SU-DHL-6 (cell line): ENCODE measurements at regions not wholly inside any gene's neighbourhood (a gene's known extent, or its start where the extent isn't known, plus 50 kb on each side); places are given as distances from the start of the nearest gene placed in this dataset.

Experiments used
- H2AFZ ChIP-seq: fragments of 200-600 bp; sonication (generic); 2 replicates; pipeline ENCODE4 v1.6.1; 2014; ENCODE audit warnings: low read depth, mild to moderate bottlenecking, moderate library complexity, mixed read lengths, antibody characterized with exemption, low read length; ENCODE audit not compliant: severe bottlenecking
- H3F3A ChIP-seq: fragments of 200-600 bp; shearing (Covaris generic); 2 replicates; pipeline ENCODE4 v1.6.0; 2016; ENCODE audit warnings: antibody characterized with exemption, mild to moderate bottlenecking; ENCODE audit not compliant: insufficient read depth
- H3K27ac ChIP-seq: fragments of 200-600 bp; sonication (generic); 2 replicates; pipeline ENCODE4 v1.5.1; 2016; ENCODE audit warnings: low read depth, mild to moderate bottlenecking, low read length, moderate library complexity, mixed read lengths
- H3K27me3 ChIP-seq: fragments of 200-600 bp; sonication (generic), shearing (Covaris generic); 2 replicates; pipeline ENCODE4 v1.6.0; 2014; ENCODE audit warnings: mild to moderate bottlenecking, low read length
- H3K36me3 ChIP-seq: fragments of 200-600 bp; sonication (generic); 2 replicates; pipeline ENCODE4 v1.6.1; 2014; ENCODE audit warnings: mild to moderate bottlenecking, low read length, mixed read lengths
- H3K4me2 ChIP-seq: fragments of 300-600, 200-600 bp; shearing (Covaris generic), sonication (generic); 2 replicates; pipeline ENCODE4 v1.6.0; 2014; ENCODE audit warnings: low read length, low read depth, mild to moderate bottlenecking; ENCODE audit not compliant: poor library complexity, severe bottlenecking
- H3K4me3 ChIP-seq: fragments of 200-600 bp; sonication (generic); 2 replicates; pipeline ENCODE4 v1.5.1; 2014; ENCODE audit warnings: antibody characterized with exemption, low read length, mild to moderate bottlenecking, mixed read lengths; ENCODE audit not compliant: insufficient read depth, poor library complexity, severe bottlenecking
- H3K79me2 ChIP-seq: fragments of 200-600 bp; sonication (generic); 2 replicates; pipeline ENCODE4 v1.6.1; 2014; ENCODE audit warnings: mild to moderate bottlenecking, low read length, moderate library complexity; ENCODE audit not compliant: insufficient read depth
- H3K9ac ChIP-seq: fragments of 200-600 bp; sonication (generic); 2 replicates; pipeline ENCODE4 v1.7.0; 2014; ENCODE audit warnings: mild to moderate bottlenecking, low read length
- H3K9me2 ChIP-seq: fragments of 200-600 bp; sonication (generic); replicated peaks from 2 replicates; pipeline ENCODE4 v1.6.1; 2014; ENCODE audit warnings: low read length; ENCODE audit not compliant: insufficient read depth
- H3K9me3 ChIP-seq: fragments of 200-600 bp; sonication (generic); 2 replicates; pipeline ENCODE4 v1.6.1; 2014; ENCODE audit warnings: low read length, mixed read lengths; ENCODE audit not compliant: insufficient read depth
- H4K20me1 ChIP-seq: fragments of 200-600 bp; sonication (generic); 2 replicates; pipeline ENCODE4 v1.6.1; 2014; ENCODE audit warnings: low read depth, mild to moderate bottlenecking, antibody characterized with exemption, low read length, moderate library complexity, mixed read lengths
- EZH2phosphoT487 ChIP-seq: fragments of 200-600 bp; sonication (generic), shearing (Covaris generic); conservative IDR thresholded peaks from 2 replicates; pipeline ENCODE4 v1.6.1; 2018; ENCODE audit warnings: mild to moderate bottlenecking, antibody characterized with exemption, low read length, moderate library complexity, mixed read lengths
- TF ChIP-seq, protein P1 (sequence below): fragments of 200-600 bp; sonication (generic); IDR thresholded peaks from one replicate; pipeline ENCODE4 v1.5.1; 2017; ENCODE audit warnings: antibody characterized with exemption, mild to moderate bottlenecking, low read length, moderate library complexity; ENCODE audit not compliant: insufficient read depth, poor library complexity, severe bottlenecking

DNA sequence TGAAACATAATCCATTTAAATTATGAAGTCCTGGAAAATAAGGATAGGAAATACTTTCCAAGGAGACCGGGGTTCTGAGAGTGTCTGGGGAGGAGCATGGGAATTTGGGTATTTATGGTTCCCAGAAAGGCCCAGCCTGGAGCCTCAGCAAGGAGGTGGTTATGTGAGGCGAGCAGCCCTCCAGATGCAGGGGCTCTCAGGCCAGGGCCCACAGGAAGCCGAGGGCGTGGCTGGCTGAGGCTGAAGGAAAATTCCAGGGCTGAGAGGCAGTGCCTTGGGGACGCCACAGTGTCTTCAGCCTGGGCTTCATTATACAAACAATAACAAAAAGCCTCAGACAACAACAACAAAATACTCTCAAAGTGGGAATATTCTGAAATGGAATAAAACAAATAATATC is 86.9 kb upstream of the SERPINE2 start:
- Histone ChIP-seq H4K20me1 (no peaks in the 10 kb centered on the region), H3K4me3 (no peak overlapping the region), H2AFZ (no peak overlapping the region), H3K36me3 (no peaks in the 10 kb centered on the region), H3K27ac (no peak overlapping the region), H3K4me2 (no peak overlapping the region), H3K9me3 (no peaks in the 10 kb centered on the region), H3K9ac (no peak overlapping the region), H3F3A (no peaks in the 10 kb centered on the region), H3K9me2 (no peaks in the 10 kb centered on the region), H3K27me3 (no peaks in the 10 kb centered on the region), H3K79me2 (no peaks in the 10 kb centered on the region)
- TF ChIP-seq, protein P1, sequence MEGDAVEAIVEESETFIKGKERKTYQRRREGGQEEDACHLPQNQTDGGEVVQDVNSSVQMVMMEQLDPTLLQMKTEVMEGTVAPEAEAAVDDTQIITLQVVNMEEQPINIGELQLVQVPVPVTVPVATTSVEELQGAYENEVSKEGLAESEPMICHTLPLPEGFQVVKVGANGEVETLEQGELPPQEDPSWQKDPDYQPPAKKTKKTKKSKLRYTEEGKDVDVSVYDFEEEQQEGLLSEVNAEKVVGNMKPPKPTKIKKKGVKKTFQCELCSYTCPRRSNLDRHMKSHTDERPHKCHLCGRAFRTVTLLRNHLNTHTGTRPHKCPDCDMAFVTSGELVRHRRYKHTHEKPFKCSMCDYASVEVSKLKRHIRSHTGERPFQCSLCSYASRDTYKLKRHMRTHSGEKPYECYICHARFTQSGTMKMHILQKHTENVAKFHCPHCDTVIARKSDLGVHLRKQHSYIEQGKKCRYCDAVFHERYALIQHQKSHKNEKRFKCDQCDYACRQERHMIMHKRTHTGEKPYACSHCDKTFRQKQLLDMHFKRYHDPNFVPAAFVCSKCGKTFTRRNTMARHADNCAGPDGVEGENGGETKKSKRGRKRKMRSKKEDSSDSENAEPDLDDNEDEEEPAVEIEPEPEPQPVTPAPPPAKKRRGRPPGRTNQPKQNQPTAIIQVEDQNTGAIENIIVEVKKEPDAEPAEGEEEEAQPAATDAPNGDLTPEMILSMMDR, result no peak
- TF ChIP-seq EZH2phosphoT487, result no peak

DNA sequence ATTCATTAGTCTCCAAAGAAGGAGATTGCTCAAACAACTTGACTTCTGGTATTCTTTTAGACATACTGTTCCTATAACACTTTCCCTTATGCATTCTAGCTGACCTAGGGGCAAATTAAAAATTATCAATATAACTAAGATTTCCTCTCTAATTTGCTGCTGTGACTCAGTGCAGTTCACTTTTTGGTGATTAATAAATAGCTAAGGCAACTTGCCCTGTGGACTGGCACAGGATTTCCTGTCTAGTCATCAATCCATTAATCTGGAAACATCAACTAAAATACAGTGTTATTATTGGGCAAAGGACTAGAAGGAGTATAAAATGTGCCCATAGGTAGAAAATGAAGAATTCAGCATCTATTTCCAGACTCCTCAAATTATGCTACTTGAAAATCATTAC is 83.5 kb upstream of the SERPINE2 start:
- TF ChIP-seq, protein P1, result no peak
- no peak for TF ChIP-seq EZH2phosphoT487
- Histone ChIP-seq H3K9ac (no peak overlapping the region), H3K27ac (no peak overlapping the region), H2AFZ (no peak overlapping the region), H3K36me3 (no peaks in the 10 kb centered on the region), H4K20me1 (no peaks in the 10 kb centered on the region), H3K9me2 (no peaks in the 10 kb centered on the region), H3K79me2 (no peaks in the 10 kb centered on the region), H3K9me3 (no peaks in the 10 kb centered on the region), H3K4me2 (no peak overlapping the region), H3F3A (no peaks in the 10 kb centered on the region), H3K4me3 (no peak overlapping the region), H3K27me3 (no peaks in the 10 kb centered on the region)

DNA sequence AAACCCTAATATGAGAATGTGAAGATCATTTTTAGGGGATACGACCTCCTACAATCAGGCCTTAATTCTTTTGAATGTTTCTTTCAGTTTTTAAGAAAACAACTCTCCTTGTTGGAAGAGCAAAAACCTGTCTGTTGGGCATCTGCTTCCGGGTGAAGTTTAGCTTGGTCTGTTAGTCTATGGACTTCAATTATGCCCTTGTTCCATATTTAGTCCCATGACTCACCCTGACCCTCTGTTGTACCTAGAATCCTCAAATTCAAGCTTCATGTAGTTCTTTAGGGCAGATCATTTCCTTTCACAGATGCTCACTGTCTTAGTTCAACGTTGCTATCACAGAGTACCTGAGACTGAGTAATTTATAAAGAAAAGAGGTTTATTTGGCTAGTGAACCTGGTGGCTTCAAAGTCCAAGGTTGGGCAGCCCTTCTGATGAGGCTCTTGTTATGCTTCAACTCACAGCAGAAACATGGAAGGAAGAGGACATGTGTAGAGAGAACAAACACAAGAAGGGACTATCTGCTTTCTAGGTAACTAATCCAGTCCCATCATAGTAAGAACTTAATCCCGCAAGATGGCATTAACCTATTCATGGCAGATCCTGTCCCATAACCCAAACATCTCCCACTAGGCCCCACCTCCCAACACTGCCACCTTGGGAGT is 82.5 kb upstream of the SERPINE2 start:
- no peak overlapping the region for H3K27ac ChIP-seq
- H3K4me2 ChIP-seq, result no peak overlapping the region
- H3K9me2 ChIP-seq, result no peaks in the 10 kb centered on the region
- no peak overlapping the region for H2AFZ ChIP-seq
- no peaks in the 10 kb centered on the region for H3K36me3 ChIP-seq
- H3K4me3 ChIP-seq, result no peak overlapping the region
- TF ChIP-seq EZH2phosphoT487, result no peak
- TF ChIP-seq, protein P1, result no peak
- no peaks in the 10 kb centered on the region for H4K20me1 ChIP-seq
- H3K9me3 ChIP-seq, result no peaks in the 10 kb centered on the region
- no peaks in the 10 kb centered on the region for H3K79me2 ChIP-seq
- no peak overlapping the region for H3K9ac ChIP-seq
- no peaks in the 10 kb centered on the region for H3F3A ChIP-seq
- no peaks in the 10 kb centered on the region for H3K27me3 ChIP-seq
